GM18909 (cell line): ENCODE measurements at regions not wholly inside any gene's neighbourhood (a gene's known extent, or its start where the extent isn't known, plus 50 kb on each side); places are given as distances from the start of the nearest gene placed in this dataset.

Source experiments
- ATAC-seq: cut with Tn5 transposase; IDR thresholded peaks from one replicate; pipeline ENCODE4 v1.9.1; 2021; ENCODE audit warnings: mild to moderate bottlenecking; ENCODE audit not compliant: unreplicated experiment, poor library complexity

- no peak for ATAC-seq
Measured at GRCh38 chr3:74357881-74358280, 256.6 kb downstream of the CNTN3 start.

- ATAC-seq = no peak
Measured at GRCh38 chr3:74353039-74353438, 261.4 kb downstream of the CNTN3 start.

- no peak for ATAC-seq
Measured at GRCh38 chr3:74352166-74352565, 262.3 kb downstream of the CNTN3 start.

GRCh38 chr3:74351213-74351612 lies 263.2 kb downstream of the CNTN3 start:
- no peak for ATAC-seq

GRCh38 chr3:74349015-74349414 lies 265.4 kb downstream of the CNTN3 start:
- ATAC-seq = no peak

- no peak for ATAC-seq
Measured at GRCh38 chr3:74347563-74348268, 266.7 kb downstream of the CNTN3 start.

GRCh38 chr3:74346896-74347295 lies 267.6 kb downstream of the CNTN3 start:
- no peak for ATAC-seq

- no peak for ATAC-seq
Measured at GRCh38 chr3:74345701-74346100, 268.8 kb downstream of the CNTN3 start.

- ATAC-seq = no peak
Measured at GRCh38 chr3:74344865-74345440, 269.5 kb downstream of the CNTN3 start.

- no peak for ATAC-seq
Measured at GRCh38 chr3:74343391-74343790, 271.1 kb downstream of the CNTN3 start.

- ATAC-seq = no peak
Measured at GRCh38 chr3:74338998-74339397, 275.5 kb downstream of the CNTN3 start.

- ATAC-seq = no peak
Measured at GRCh38 chr3:74332165-74332564, 282.3 kb downstream of the CNTN3 start.

GRCh38 chr3:74331711-74332110 lies 282.7 kb downstream of the CNTN3 start:
- ATAC-seq = no peak

- no peak for ATAC-seq
Measured at GRCh38 chr3:74329096-74329495, 285.4 kb downstream of the CNTN3 start.

- ATAC-seq = no peak
Measured at GRCh38 chr3:74328435-74328834, 286.0 kb downstream of the CNTN3 start.

GRCh38 chr3:74315291-74315690 lies 299.2 kb downstream of the CNTN3 start:
- no peak for ATAC-seq

- no peak for ATAC-seq
Measured at GRCh38 chr3:74314696-74315095, 299.8 kb downstream of the CNTN3 start.

- ATAC-seq = no peak
Measured at GRCh38 chr3:74309716-74310115, 304.7 kb downstream of the CNTN3 start.

GRCh38 chr3:74304424-74304823 lies 310.0 kb downstream of the CNTN3 start:
- no peak for ATAC-seq

- no peak for ATAC-seq
Measured at GRCh38 chr3:74303711-74304110, 310.7 kb downstream of the CNTN3 start.

- ATAC-seq = no peak
Measured at GRCh38 chr3:74302969-74303368, 311.5 kb downstream of the CNTN3 start.

GRCh38 chr3:74302281-74302680 lies 312.2 kb downstream of the CNTN3 start:
- ATAC-seq = no peak
